ENCODE measurements at regions not wholly inside any gene's neighbourhood (a gene's known extent, or its start where the extent isn't known, plus 50 kb on each side); places are given as distances from the start of the nearest gene placed in this dataset.

GRCh38 chr5:123856766-123857165, 344.8 kb downstream of the CSNK1G3 start:
- Mint-ChIP-seq H3K4me3 (no peak overlapping the region), H3K4me1 (ENCODE audit: low read depth in 2 of 2) (no peaks in the 10 kb centered on the region), H3K36me3 (no peaks in the 10 kb centered on the region), H3K27me3 (no peaks in the 10 kb centered on the region), H3K27ac (no peak overlapping the region), H3K9me3 (peaks cover 9% of the 10 kb centered on the region)
- ATAC-seq (no peak), DNase-seq (ENCODE audit: low spot score) (no peak)

- no peak for DNase-seq (ENCODE audit: low spot score)
- Mint-ChIP-seq H3K27me3 (no peaks in the 10 kb centered on the region), H3K9me3 (peaks cover 9% of the 10 kb centered on the region), H3K27ac (no peak overlapping the region), H3K4me3 (no peak overlapping the region), H3K4me1 (ENCODE audit: low read depth in 2 of 2) (no peaks in the 10 kb centered on the region), H3K36me3 (peaks cover 7% of the 10 kb centered on the region)
- ATAC-seq: no peak
Measured at GRCh38 chr5:123855609-123856008, 343.6 kb downstream of the CSNK1G3 start.

- no peaks in the 10 kb centered on the region for H3K36me3 Mint-ChIP-seq
- H3K4me1 Mint-ChIP-seq (ENCODE audit: low read depth in 2 of 2): no peaks in the 10 kb centered on the region
- no peak for ATAC-seq
Measured at GRCh38 chr5:123845356-123846100, 333.6 kb downstream of the CSNK1G3 start.

DNA sequence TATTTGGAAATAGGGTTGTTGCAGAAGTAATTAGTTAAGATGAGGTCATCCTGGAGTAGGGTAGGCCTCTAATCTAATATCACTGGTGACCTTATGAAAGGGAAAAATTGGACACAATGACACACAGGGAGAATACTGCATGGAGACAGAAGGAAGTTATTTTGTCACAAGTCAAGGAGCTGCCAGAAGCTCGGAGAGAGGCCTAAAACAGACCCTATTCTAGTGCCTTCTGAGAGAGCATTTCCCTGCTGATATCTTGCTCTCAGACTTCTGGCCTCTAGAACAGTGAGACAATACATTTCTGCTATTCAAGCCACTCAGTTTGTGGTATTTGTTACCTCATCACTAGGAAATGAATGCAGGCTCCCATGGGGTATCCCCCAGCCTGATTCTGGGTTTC, 332.9 kb downstream of the CSNK1G3 start:
- H3K27ac Mint-ChIP-seq: no peak overlapping the region
- H3K27me3 Mint-ChIP-seq: no peaks in the 10 kb centered on the region
- H3K9me3 Mint-ChIP-seq: peaks cover 19% of the 10 kb centered on the region
- H3K4me3 Mint-ChIP-seq: no peak overlapping the region
- H3K4me1 Mint-ChIP-seq (ENCODE audit: low read depth in 2 of 2): no peaks in the 10 kb centered on the region
- DNase-seq (ENCODE audit: low spot score) (no peak), ATAC-seq (no peak)
- no peaks in the 10 kb centered on the region for H3K36me3 Mint-ChIP-seq

More at GRCh38 chr5:123845356-123846100, 333.6 kb downstream of the CSNK1G3 start:
- no peak overlapping the region for H3K4me3 Mint-ChIP-seq
- no peak overlapping the region for H3K27ac Mint-ChIP-seq
- H3K9me3 Mint-ChIP-seq: peaks cover 16% of the 10 kb centered on the region
- no peaks in the 10 kb centered on the region for H3K27me3 Mint-ChIP-seq
- no peak for DNase-seq (ENCODE audit: low spot score)

GRCh38 chr5:123835421-123835820, 323.4 kb downstream of the CSNK1G3 start:
- no peaks in the 10 kb centered on the region for H3K36me3 Mint-ChIP-seq
- H3K4me3 Mint-ChIP-seq: no peak overlapping the region
- H3K27ac Mint-ChIP-seq: no peak overlapping the region
- ATAC-seq: no peak
- H3K4me1 Mint-ChIP-seq (ENCODE audit: low read depth in 2 of 2): no peaks in the 10 kb centered on the region
- H3K27me3 Mint-ChIP-seq: no peaks in the 10 kb centered on the region
- peaks cover 7% of the 10 kb centered on the region for H3K9me3 Mint-ChIP-seq
- no peak for DNase-seq (ENCODE audit: low spot score)

DNA sequence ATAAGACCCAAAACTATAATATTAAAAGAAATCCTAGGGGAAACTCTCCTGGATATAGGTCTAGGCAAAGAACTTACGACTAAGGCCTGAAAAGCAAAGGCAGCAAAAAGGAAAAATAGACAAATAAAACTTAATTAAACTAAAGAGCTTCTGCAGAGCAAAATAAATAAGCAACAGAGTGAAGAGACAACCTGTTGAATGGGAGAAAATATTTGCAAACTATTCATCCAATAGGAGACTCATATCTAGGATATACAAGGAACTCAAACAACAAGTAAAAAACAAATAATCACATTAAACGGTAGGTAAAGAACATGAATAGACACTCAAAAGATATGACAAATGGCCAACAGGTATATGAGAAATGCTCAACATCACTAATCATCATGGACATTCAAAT, 318.6 kb downstream of the CSNK1G3 start:
- Mint-ChIP-seq H3K27ac (no peak overlapping the region), H3K36me3 (no peaks in the 10 kb centered on the region), H3K9me3 (peaks cover 14% of the 10 kb centered on the region), H3K4me3 (no peak overlapping the region), H3K27me3 (no peaks in the 10 kb centered on the region), H3K4me1 (ENCODE audit: low read depth in 2 of 2) (no peaks in the 10 kb centered on the region)
- DNase-seq (ENCODE audit: low spot score) (no peak), ATAC-seq (no peak)

GRCh38 chr5:123827811-123828210, 315.8 kb downstream of the CSNK1G3 start:
- H3K36me3 Mint-ChIP-seq: no peaks in the 10 kb centered on the region

GRCh38 chr5:123819833-123820232, 307.9 kb downstream of the CSNK1G3 start:
- Mint-ChIP-seq H3K4me1 (ENCODE audit: low read depth in 2 of 2) (no peaks in the 10 kb centered on the region), H3K36me3 (no peaks in the 10 kb centered on the region), H3K27me3 (no peaks in the 10 kb centered on the region), H3K4me3 (no peak overlapping the region), H3K27ac (no peak overlapping the region), H3K9me3 (peaks cover 14% of the 10 kb centered on the region)
- ATAC-seq (no peak), DNase-seq (ENCODE audit: low spot score) (no peak)

More at GRCh38 chr5:123827811-123828210, 315.8 kb downstream of the CSNK1G3 start:
- Mint-ChIP-seq H3K9me3 (peaks cover 10% of the 10 kb centered on the region), H3K27ac (no peak overlapping the region), H3K4me1 (ENCODE audit: low read depth in 2 of 2) (no peaks in the 10 kb centered on the region), H3K27me3 (no peaks in the 10 kb centered on the region), H3K4me3 (no peak overlapping the region)
- ATAC-seq: no peak
- no peak for DNase-seq (ENCODE audit: low spot score)

DNA sequence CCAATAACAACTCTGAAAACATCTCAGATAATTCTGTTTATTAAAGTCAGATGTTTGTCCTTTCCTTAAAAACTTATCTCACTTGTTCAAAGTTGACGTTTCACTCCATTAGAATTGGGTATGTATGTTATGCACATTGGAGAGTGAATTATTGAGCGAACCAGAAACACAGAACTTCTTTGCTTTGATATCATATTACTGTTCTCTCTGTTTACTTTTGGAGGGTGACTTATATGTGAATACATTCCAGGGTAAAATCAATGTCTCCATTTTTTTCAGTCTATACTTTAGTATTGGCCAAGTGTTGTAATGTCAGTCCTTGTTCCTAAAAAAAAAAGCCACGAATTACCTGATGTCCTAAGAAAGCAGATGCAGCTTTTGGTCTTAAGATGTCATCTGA, 307.4 kb downstream of the CSNK1G3 start:
- ATAC-seq (no peak), DNase-seq (ENCODE audit: low spot score) (no peak)
- H3K27me3 Mint-ChIP-seq: no peaks in the 10 kb centered on the region
- H3K36me3 Mint-ChIP-seq: no peaks in the 10 kb centered on the region
- peaks cover 15% of the 10 kb centered on the region for H3K9me3 Mint-ChIP-seq
- H3K4me1 Mint-ChIP-seq (ENCODE audit: low read depth in 2 of 2): no peaks in the 10 kb centered on the region
- no peak overlapping the region for H3K4me3 Mint-ChIP-seq
- no peak overlapping the region for H3K27ac Mint-ChIP-seq

DNA sequence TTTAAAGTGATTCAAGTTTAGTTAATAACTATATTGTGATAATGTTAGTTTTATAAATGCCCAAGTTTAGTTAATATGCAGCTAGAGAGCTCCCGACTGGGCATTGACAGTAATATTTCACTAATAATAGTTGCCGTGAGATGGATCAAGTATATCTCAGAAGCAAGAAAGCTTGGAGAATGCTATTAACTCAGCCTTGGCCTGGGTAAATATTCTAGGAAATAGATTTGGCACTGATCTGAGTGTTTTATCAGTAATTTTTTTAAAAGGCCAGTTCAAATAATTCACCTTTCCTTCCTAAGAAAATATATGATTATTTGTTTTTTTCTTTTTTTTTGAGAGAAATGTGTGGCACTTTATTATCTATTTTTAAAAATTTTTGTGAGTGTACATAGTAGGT, 305.3 kb downstream of the CSNK1G3 start:
- Mint-ChIP-seq H3K9me3 (peaks cover 15% of the 10 kb centered on the region), H3K36me3 (no peaks in the 10 kb centered on the region), H3K4me1 (ENCODE audit: low read depth in 2 of 2) (no peaks in the 10 kb centered on the region), H3K27ac (no peak overlapping the region), H3K27me3 (no peaks in the 10 kb centered on the region), H3K4me3 (no peak overlapping the region)
- ATAC-seq: no peak
- DNase-seq (ENCODE audit: low spot score): no peak

DNA sequence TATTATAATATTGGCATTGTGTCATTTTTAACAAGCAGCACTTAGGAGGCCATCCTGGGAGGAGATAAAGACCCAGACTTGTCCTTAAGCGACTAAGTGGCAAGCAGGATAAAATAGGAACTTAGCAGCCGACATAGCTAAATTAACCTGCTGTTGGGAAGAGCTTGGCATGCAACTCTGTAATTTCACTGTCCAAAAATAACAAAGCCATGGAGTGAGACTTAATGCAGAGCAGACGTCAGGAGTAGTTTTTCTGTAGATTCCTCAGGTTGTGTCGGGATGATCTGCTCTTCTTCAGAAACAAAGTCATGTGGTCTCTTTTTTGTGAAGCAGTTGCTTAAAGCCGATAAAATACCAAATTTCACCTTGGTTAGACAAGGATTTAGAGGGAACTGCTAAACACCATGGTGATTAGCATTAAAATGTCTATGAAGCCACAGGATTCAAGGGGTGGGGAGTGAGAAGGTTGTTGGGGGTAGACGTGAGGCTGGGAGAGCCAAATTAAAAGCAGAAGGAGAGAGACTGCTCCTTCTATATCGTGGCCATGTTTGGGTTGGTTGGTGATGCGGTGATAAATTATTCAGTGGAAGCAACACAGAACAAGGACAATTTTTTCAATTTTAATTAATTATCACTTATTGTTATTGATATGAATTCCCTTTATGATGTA, 303.0 kb downstream of the CSNK1G3 start:
- no peak overlapping the region for H3K27ac Mint-ChIP-seq
- H3K27me3 Mint-ChIP-seq: no peaks in the 10 kb centered on the region
- no peak for ATAC-seq

GRCh38 chr5:123813937-123814624, 302.1 kb downstream of the CSNK1G3 start:
- Mint-ChIP-seq H3K4me3 (no peak overlapping the region), H3K4me1 (ENCODE audit: low read depth in 2 of 2) (no peaks in the 10 kb centered on the region), H3K27ac (no peak overlapping the region), H3K27me3 (no peaks in the 10 kb centered on the region), H3K36me3 (no peaks in the 10 kb centered on the region), H3K9me3 (peaks cover 5% of the 10 kb centered on the region)
- ATAC-seq (no peak), DNase-seq (ENCODE audit: low spot score) (no peak)

More for the DNA sequence above, 303.0 kb downstream of the CSNK1G3 start:
- no peaks in the 10 kb centered on the region for H3K4me1 Mint-ChIP-seq (ENCODE audit: low read depth in 2 of 2)
- no peaks in the 10 kb centered on the region for H3K36me3 Mint-ChIP-seq
- no peak overlapping the region for H3K4me3 Mint-ChIP-seq
- H3K9me3 Mint-ChIP-seq: peaks cover 5% of the 10 kb centered on the region
- DNase-seq (ENCODE audit: low spot score): no peak

- peaks cover 5% of the 10 kb centered on the region for H3K9me3 Mint-ChIP-seq
- no peak for DNase-seq (ENCODE audit: low spot score)
Measured at GRCh38 chr5:123813264-123813663, 301.3 kb downstream of the CSNK1G3 start.

GRCh38 chr5:123811831-123812230, 299.9 kb downstream of the CSNK1G3 start:
- H3K4me3 Mint-ChIP-seq: no peak overlapping the region
- H3K9me3 Mint-ChIP-seq: peaks cover 5% of the 10 kb centered on the region
- no peak for DNase-seq (ENCODE audit: low spot score)
- H3K27ac Mint-ChIP-seq: no peak overlapping the region
- H3K36me3 Mint-ChIP-seq: no peaks in the 10 kb centered on the region
- no peaks in the 10 kb centered on the region for H3K4me1 Mint-ChIP-seq (ENCODE audit: low read depth in 2 of 2)
- H3K27me3 Mint-ChIP-seq: no peaks in the 10 kb centered on the region
- no peak for ATAC-seq

More at GRCh38 chr5:123813264-123813663, 301.3 kb downstream of the CSNK1G3 start:
- Mint-ChIP-seq H3K4me1 (ENCODE audit: low read depth in 2 of 2) (no peaks in the 10 kb centered on the region), H3K27me3 (no peaks in the 10 kb centered on the region), H3K36me3 (no peaks in the 10 kb centered on the region), H3K4me3 (no peak overlapping the region), H3K27ac (no peak overlapping the region)
- no peak for ATAC-seq
